ENCODE measurements at regions not wholly inside any gene's neighbourhood (a gene's known extent, or its start where the extent isn't known, plus 50 kb on each side); places are given as distances from the start of the nearest gene placed in this dataset.

GRCh38 chr4:59729321-59729720 is 1470.8 kb upstream of the ADGRL3 start:
- ATAC-seq: no peak

More at GRCh38 chr4:59729321-59729720, 1470.8 kb upstream of the ADGRL3 start:
- Mint-ChIP-seq H3K27ac (no peak overlapping the region), H3K4me1 (0 out of 3 replicates have a peak, but pooled peaks cover 5% of the 10 kb centered on the region), H3K4me3 (no peak overlapping the region), H3K27me3 (ENCODE audit: insufficient read depth, low read depth, poor library complexity) (no peaks in the 10 kb centered on the region), H3K36me3 (ENCODE audit: low read depth) (peaks cover 12% of the 10 kb centered on the region), H3K9me3 (peaks cover 12% of the 10 kb centered on the region)
- Histone ChIP-seq H3K9me2 (ENCODE audit: insufficient read depth) (no peaks in the 10 kb centered on the region), H4K20me1 (replicated peaks; ENCODE audit: insufficient read depth) (no peaks in the 10 kb centered on the region), H3K4me3 (no peak overlapping the region), H3K27ac (ENCODE audit: low read depth) (no peak overlapping the region), H3K4me2 (no peak overlapping the region), H3F3A (replicated peaks; ENCODE audit: low read depth) (no peaks in the 10 kb centered on the region), H3K27me3 (ENCODE audit: insufficient read depth) (no peaks in the 10 kb centered on the region), H2AFZ (no peak overlapping the region), H3K4me1 (ENCODE audit: insufficient read depth) (no peaks in the 10 kb centered on the region), H3K79me2 (replicated peaks; ENCODE audit: insufficient read depth) (no peaks in the 10 kb centered on the region), H3K36me3 (ENCODE audit: insufficient read depth) (0 out of 2 replicates have a peak, but pooled peaks cover 5% of the 10 kb centered on the region)
- no peak for TF ChIP-seq ZNF114 (CRISPR knock-in tag; IDR thresholded peaks at IDR 0.05)
- no peak for TF ChIP-seq EZH2phosphoT487 (IDR thresholded peaks at IDR 0.05; ENCODE audit: unreplicated experiment)
- no peak for TF ChIP-seq ZNF462 (CRISPR knock-in tag; IDR thresholded peaks at IDR 0.05)
- no peak for TF ChIP-seq POLR2AphosphoS5 (IDR thresholded peaks at IDR 0.05; ENCODE audit: low read depth)
- no peak for TF ChIP-seq ETS1 (IDR thresholded peaks at IDR 0.05)
- TF ChIP-seq REST (IDR thresholded peaks at IDR 0.05; ENCODE audit: unreplicated experiment): no peak
- TF ChIP-seq ZNF331 (CRISPR knock-in tag; IDR thresholded peaks at IDR 0.05; ENCODE audit: low read depth): no peak
- no peak for TF ChIP-seq CTCF (conservative IDR thresholded peaks at IDR 0.05; ENCODE audit: low read depth in 2 of 2)
- no peak for TF ChIP-seq NANOG (IDR thresholded peaks at IDR 0.05; ENCODE audit: borderline replicate concordance)
- no peak for TF ChIP-seq EZH2 (IDR thresholded peaks at IDR 0.05; ENCODE audit: low read depth, unreplicated experiment)
- no peak for TF ChIP-seq JUNB (IDR thresholded peaks at IDR 0.05; ENCODE audit: unreplicated experiment)
- no peak for TF ChIP-seq STAT1 (IDR thresholded peaks at IDR 0.05; ENCODE audit: unreplicated experiment)
- TF ChIP-seq CREB1 (CRISPR knock-in tag; IDR thresholded peaks at IDR 0.05; ENCODE audit: low read depth): no peak
- no peak for DNase-seq (ENCODE audit: low spot score)
